Fibroblast of the conjunctiva (primary cell): ENCODE measurements at regions not wholly inside any gene's neighbourhood (a gene's known extent, or its start where the extent isn't known, plus 50 kb on each side); places are given as distances from the start of the nearest gene placed in this dataset.
"Not testable (repeated sequence)": the region's sequence is repeated elsewhere in the genome, so short reads cannot be mapped to it uniquely, and the experiment has no call there.

Experiments used
- DNase-seq: peaks from one replicate; pipeline ENCODE4 v3.0.0-alpha.2; 2010; ENCODE audit warnings: low read depth

DNA sequence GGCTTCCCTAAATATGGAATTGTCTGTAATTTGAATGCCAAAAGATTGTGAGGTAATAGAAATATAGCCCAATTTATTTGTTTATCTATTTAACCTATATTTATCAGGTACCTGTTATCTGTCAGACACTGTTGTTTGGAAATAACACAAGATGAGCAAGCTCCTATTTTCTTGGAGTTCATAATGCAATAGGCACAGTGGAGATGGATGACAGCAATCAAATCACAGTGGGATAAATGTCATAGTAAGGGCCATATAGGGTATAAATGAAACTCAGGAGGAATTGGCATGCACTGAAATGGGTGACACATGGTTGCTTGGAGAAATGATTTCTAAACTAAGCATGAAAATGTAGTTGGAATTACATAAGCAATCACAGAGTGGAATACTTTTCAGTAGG, 761.8 kb upstream of the MBL2 start:
- DNase-seq, result no peak

DNA sequence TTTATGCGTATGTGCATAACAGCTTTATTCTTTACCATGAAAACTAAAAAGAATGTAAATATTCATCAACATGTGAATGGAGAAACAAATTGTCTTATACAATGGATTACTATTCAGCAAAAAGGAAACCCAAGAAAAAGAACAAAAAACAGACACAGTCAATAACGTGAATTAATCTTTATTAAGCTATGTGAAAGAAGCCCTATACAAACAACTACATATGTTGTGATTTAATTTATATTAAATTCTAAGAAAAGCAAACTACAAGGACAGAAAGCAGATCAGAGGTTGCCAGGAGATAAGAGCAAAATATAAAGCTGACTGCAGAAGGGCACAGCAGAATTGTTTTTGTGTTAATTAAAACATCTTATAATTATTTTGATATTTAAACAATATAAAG, 756.4 kb upstream of the MBL2 start:
- no peak for DNase-seq

DNA sequence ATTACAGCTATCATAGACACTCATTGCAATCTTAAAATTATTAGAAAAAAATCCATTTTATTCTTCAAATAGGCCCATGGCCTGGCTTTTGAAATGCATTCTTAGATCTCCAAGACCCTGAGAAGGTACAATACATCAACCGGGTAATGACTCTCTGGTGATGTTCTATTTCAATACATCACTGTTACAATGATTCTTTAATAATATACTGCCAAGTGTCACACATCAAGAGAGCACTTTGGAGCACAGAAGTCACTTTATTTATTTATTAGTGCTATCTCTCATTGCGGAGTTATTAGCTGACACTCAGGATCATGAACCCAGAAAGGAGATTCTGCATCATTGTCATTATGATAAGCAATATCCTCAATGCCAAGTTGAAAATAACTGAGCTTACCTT, 748.5 kb upstream of the MBL2 start:
- no peak for DNase-seq

DNA sequence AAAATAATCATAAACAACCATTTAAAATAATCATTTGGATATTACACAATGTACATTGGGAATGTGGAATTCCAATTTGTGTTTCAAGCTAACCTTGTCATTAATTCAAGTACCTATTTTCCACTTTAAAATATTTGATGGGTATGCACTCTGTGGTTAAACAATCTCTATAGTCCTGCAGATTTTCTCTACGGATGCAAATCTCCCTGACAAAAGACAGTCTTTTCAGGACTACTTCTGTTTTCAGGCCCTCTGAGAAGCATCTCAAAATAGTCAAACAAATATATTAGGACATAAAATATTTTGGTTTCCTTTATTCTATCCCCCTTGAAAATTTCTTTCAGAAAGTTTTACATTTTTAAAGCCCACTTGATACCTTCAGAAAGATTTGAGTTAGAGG, 735.6 kb upstream of the MBL2 start:
- DNase-seq, result no peak

DNA sequence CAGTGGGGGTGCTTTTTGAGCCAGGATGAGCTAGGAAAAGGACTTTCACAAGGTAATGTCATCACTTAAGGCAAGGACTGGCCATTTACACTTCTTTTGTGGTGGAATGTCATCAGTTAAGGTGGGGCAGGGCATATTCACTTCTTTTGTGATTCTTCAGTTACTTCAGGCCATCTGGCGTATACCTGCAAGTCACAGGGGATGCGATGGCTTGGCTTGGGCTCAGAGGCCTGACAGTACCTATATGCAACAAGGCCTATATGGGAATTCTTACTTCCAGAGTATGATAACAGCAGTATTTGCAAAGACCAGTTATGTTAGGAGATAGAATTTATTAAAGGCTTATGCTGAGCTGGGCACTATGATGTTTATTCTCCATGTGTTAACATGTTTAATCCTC, 731.9 kb upstream of the MBL2 start:
- DNase-seq, result not testable (repeated sequence)

DNA sequence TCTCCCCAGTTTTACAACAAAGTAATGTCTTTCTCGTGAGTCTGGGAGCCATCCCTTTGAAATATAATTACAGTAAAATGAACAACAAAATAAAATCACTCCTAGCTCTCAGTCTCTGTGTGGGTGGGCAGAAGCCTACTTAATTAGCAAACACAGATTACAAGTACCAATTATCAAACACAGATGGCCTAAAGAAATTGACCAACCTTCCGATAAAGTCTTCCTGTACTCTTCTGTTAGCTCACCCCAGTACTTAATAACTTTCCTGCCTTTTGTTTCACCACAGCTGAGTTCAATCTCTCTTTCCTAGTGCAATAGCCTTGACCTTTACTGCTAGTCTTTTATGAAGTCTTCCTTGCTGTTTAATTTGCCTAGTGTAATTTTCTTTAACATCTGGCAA, 719.2 kb upstream of the MBL2 start:
- no peak for DNase-seq

DNA sequence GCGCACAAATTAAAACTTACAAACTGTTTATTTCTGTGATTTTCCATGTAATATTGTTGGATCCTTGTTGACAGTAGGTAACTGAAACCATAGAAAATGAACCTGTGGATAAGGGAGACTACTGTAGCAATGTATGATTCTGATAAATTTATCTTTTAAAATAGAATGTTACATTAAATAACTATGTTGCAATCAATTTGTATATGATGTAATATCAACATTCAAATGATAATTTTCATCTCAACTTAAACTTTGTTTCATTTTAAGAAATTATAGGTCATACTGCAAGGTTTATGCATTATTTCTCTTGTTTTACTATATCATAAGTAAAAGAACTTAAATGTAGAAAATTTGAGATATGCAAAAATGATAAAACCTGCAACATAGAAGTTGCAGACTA, 718.0 kb upstream of the MBL2 start:
- no peak for DNase-seq

DNA sequence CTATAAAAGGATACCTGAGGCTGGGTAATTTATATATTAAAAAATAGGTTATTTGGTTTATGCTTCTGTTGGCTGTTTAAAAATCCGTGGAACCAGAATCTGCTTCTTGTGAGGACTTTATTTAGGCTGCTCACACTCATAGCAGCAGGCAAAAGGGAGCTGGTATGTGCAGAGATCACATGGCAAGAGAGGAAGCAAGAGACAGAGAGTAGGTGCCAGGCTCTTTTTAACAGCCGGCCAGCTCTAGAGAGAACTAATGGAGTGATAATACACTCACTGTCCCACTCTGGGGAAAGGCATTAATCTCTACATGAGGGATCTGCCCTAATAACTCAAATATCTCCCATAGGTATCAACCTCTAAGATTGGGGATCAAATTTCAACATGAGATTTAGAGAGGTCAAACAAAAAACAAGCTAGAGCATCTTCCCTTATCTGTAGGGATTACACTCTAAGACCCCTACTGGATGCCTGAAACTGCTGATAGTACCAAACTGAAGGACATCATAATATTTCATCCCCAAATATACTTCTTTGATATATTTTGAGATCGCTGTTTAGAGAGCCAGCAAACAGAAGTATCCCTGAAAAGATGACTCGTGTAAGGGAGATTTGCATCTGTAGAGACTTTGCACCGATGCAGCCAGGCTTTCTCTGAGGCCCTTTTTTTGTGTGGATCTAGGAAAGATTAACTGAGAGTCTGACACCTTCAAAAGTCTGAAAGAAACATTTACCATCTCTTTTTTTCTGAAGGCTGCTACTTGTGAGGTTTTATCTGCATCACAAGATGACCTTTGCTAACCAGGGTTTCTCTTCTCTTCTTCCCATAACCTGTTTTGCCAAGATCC, 717.0 kb upstream of the MBL2 start:
- no peak for DNase-seq

DNA sequence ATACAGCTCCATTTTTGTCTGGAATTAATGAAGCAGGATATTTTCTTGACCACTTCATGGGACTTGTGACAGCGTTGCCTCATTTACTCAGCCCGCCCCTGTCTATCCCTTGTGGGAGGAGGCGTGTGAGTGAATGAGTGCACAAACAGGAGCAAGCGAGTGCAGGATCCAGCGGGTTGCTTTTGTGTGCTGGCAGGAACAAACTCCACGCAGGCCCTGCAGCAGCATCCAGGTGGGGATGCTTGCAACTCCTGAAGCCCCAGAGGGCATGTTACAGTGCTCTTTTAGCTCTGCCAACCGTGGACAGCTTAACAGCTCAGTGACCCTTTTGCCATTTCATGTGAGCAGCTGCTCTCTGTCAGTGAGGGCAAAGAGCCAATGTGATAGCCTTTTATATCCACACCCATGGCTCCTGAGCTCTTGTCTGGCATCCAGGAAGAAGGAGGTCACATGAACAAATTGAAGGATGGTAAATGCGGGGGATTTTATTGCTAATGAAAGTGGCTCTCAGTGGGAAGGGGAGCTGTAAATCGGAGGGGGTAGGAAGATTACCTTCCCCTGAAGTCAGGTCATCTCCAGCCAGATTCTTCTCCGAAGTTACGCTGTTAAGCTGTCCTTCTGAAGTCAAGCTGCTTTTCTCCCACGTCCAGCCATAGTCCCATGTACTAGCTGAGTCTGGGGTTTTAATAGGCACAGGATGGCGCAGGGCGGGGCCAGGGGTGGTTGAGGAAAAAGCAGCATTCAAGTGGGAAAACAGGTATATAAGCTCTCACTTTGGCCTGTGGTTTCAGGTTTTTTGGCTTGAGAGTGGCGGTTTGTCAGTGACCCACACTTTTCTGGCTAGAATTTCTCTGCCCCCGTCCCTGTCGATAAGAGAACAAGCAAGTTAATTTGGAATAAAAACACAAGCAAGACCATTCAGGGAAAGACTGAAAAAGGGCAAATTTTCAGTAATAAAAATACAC, 714.7 kb upstream of the MBL2 start:
- DNase-seq, result no peak

DNA sequence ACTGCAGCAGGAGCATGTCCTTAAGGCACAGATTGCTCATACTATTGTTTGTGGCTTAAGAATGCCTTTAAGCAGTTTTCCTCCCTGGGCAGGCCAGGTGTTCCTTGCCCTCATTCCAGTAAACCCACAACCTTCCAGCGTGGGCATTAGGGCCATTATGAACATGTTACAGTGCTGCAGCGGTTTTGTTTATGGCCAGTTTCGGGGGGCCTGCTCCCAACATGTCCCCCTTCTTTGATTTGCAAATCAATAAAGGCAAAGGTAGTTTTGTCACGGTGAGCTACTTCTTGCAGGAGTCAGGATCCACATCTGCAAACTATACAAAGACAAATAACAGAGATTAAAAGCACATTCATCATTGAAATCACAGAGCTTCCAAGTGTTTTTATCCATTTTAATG, 712.8 kb upstream of the MBL2 start:
- not testable (repeated sequence) for DNase-seq

DNA sequence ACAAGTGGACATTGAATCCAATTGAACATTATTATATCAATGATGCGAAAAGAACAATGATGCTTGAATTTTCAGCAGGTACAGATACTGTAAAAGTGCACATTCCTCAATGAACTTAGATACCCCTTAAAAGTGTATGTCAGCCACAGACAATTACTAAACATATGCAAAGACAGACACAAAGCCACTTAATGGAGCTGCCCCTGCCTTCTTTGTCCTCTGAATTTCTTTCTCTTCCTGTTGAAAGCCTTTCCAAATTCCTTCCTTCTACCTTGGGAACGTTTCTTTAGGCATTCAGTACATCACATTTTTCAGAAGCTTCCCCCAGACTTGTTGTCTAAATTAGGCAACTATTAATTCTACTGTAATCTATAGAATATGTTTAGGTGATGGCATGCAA, 706.8 kb upstream of the MBL2 start:
- DNase-seq, result no peak

DNA sequence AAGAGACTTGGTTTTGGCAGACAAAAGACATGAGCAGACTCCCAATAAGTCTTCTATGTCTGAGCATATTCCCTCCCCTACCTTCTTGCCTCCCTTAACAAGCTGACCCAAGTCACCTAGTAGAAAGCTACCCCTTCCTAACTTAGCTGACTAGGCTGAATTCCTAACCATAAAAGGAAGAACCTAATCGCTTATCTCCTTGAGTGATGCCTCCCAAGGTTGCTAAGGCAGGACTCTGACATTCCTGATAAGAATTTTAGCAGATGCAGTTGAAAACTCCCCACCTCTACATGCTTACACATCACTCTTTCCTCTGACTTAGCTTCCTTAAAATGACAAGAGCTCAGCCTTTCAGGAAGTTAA, 704.7 kb upstream of the MBL2 start:
- no peak for DNase-seq

DNA sequence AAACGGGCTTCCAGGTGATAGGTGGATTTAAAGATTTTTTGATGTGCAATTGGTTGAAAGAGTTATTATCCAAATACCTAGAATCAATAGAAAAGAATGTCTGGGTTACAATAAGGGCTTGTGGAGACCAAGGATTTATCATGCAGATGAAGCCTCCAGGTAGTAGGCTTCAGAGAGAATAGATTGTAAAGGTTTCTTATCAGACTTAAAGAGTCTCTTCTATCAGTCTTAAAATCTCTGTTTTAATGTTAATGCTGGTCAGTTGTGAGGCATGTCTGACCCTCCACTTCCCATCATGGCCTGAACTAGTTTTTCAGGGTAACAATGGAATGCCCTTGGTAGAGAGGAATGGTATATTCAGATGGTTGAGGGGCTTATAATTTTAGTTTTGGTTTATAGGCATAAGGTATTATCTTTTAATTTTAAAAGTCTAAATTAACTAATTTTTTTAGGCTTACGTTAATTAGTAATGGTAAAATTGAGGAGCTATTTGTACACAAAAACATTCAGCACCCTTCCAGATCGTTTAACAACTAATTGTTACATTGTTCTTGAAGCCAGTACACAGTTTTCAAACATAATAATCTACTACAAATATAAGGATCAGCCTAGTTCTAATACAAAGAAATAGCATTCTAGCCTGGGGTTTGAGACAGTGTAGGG, 704.2 kb upstream of the MBL2 start:
- DNase-seq, result no peak

DNA sequence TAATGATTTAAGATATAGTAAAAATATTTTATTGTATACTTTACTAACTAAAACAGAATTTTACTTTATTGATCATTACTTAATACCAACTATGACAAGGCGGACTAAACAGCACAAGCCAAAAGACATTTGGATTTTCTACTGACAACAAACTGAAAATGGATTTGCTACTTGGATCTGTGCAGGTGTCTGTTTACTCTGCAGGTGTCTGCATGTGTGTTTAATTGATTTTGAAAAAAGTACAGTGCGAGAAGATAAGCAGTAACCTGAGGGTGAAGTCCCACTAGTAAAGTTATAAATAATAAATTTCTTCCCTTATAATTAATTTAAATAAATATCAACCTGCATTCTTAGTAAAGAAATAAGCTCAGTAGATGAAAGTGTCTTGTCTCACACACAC, 696.8 kb upstream of the MBL2 start:
- DNase-seq, result no peak

DNA sequence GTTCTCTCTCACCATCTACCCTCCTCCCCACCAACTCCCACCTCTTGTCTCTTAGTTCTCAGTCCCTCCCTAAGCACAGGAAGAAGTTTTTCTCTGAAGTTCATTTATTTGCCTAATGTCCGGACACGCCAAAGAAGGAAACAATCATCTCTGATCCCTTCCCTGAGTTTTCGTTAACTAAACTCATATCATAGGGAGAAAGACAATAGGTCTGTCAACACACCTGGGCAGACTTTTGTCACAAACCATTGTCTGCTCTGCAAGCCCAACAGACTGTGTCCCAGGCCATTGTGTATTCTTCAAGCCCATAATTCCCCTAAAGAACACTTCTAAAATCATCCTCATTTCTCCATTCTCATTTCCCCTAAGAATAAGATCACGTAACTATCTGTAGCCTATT, 691.0 kb upstream of the MBL2 start:
- DNase-seq, result no peak

DNA sequence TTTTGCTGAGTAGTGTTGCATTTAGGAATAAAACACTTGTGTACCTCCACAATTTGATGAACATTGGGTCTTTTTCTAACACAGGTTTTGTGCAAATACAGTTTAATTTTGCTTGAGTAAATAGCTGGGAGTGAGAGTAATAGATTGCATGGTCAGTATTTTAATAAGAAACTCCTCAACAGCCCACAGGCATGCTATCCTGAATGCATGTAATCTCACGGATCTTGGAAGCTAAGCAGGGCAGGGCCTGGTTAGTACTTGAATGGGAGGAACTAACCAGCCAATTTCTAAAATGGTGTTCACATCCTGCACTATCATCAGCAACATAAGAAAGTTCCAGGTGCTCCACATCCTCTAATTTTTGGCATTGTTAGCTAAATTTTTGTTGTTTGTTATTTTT, 685.4 kb upstream of the MBL2 start:
- DNase-seq, result no peak

DNA sequence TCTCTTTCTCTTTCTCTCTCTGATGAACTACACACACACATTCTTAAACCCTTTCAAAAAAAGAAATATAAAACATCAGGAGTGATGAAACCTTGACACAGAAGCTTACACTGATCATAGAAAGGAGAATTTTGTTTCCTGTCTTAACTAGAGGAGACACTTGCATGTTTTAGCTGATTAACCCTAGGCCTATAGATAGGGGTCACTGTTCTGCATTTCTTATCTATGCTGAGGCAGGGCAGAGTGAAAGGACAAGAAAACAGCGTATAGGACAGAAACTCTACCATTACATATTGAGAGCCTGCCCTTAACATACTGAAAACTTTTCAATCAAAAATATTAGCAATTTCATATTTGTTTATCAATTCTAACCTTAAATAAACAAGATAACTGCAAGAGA, 680.6 kb upstream of the MBL2 start:
- DNase-seq, result no peak

DNA sequence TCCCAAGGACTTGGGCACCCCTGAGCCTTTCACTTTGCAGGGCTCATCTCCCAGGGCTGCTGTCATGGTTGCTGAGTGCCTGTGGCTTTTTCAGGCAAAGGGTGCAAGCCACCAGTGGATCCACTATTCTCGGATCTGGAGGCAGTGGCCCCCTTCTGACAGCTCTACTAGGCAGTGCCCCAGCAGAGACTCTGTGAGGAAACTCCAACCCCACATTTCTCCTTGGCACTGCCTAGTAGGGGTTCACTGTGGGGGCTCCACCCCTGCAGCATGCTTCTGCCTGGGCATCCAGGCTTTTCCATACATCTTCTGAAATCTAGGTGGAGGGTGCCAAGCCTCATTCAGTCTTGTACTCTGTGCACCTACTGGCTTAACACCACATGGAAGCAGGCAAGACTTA, 675.0 kb upstream of the MBL2 start:
- DNase-seq, result no peak

DNA sequence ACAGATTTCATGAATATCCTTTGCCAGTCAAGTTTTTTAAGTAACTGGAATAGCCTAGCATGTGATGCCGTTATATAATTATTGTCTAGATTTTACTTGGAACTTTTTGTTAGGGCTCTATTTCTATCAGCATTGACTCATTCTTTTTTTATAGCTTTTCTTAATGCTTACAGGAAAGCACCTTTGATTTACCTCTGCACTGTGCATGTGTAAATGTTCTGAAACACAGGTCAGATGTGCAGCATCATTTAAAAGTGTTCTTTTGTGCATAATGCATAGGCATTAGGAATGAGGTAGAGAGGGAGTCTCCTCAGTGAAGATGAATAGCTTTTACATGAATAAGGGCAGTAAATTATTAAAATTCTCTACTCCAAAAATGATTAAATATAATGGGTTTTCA, 669.3 kb upstream of the MBL2 start:
- no peak for DNase-seq

DNA sequence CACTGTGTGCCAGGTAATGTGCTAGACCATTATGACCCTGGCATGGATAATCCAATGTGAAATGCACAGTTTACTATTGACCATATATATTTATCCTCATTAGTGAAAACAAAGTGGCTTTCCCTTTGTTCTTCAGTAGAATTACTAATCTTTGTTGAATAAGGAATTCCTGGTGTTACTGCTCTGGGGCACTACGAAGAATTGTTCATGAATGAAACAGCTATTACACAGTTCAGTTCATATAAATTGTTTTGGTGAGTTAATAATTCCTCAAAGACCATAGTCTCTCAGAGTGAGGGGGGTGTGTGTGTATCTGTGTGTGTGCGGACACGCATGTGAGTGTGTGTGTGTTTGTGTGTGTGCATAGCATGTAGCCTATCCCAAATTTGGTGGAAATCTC, 668.0 kb upstream of the MBL2 start:
- DNase-seq, result no peak

DNA sequence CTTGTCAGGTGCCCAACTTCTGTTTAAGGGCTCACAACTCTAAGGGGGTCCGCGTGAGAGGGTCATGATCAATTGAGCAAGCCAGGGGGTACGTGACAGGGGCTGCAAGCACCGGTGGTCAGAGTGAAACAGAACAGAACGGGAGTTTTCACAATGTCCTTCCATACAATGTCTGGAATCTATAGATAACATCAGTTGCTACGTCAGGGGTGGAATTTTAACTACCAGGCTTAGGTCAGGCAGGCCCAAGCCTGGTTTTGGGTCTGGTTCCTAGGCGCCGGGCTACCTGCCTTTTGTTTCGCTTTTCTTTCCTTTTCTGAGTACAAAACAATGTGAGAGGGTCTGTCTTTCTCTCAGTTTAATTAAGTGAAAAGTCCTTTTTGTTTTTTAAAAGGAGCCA, 666.5 kb upstream of the MBL2 start:
- not testable (repeated sequence) for DNase-seq

DNA sequence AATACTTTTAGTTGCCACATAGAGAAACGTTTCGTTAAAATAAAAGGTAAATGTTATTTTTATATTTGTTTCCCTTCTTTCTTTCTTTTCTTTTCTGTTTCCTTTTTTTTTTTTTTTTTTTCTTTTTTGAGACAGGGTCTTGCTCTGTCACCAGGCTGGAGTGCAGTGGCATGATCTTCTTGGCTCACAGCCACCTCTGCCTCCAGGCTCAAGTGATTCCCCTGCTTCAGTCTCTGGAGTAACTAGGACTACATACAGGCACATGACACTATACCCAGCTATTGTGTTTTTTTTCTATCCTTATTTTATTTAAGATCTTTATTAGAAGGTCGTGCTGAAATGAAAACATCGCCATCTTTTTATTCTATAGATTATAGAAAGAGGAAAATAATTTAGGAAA, 661.8 kb upstream of the MBL2 start:
- DNase-seq, result no peak

DNA sequence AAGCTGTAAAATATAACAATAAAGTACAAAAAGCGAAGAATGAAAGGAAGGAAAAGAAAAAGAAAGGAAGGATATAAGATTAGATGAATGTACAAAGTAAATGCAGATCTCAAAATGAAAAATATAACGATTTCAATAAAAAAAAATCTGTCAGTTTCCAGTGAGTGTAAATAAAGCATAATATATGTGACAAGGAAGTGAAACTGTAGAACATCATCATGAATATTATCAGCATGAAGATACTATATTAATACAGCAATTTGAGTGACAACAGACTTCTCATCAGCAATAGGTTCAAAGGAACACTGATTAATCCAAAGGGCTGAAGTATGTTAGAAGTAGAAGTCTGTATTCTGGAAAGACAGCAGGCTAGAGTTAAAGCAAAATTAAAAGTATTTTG, 659.5 kb upstream of the MBL2 start:
- DNase-seq, result no peak
